ENCODE measurements at regions not wholly inside any gene's neighbourhood (a gene's known extent, or its start where the extent isn't known, plus 50 kb on each side); places are given as distances from the start of the nearest gene placed in this dataset.
"Not testable (repeated sequence)": the region's sequence is repeated elsewhere in the genome, so short reads cannot be mapped to it uniquely, and the experiment has no call there.

- TF ChIP-seq CTCF (conservative IDR thresholded peaks at IDR 0.05; ENCODE audit: low read depth, low read length); EZH2 (IDR thresholded peaks at IDR 0.05; ENCODE audit: low read length, unreplicated experiment): not testable (repeated sequence)
Measured at GRCh38 chr7:68980432-68980831, 617.8 kb upstream of the AUTS2 start.
